Naive thymus-derived CD4-positive, alpha-beta T cell (primary cell): ENCODE measurements at regions not wholly inside any gene's neighbourhood (a gene's known extent, or its start where the extent isn't known, plus 50 kb on each side); places are given as distances from the start of the nearest gene placed in this dataset.
"Not testable (repeated sequence)": the region's sequence is repeated elsewhere in the genome, so short reads cannot be mapped to it uniquely, and the experiment has no call there.

ENCODE experiments used
- ATAC-seq: fragments of 150-1000 bp; cut with Tn5 transposase; 2 replicates; pipeline ENCODE4 v1.10.0; 2021; ENCODE audit warnings: mild to moderate bottlenecking, moderate library complexity
- CTCF ChIA-PET: fragments of 350-600 bp; sonication (Branson Sonifier 250); formaldehyde crosslinking; loops from one replicate; lab custom pipeline; 2021; ENCODE audit warnings: antibody characterized with exemption; lab: Charles Lee
- POLR2A ChIA-PET: fragments of 350-600 bp; sonication (Branson Sonifier 250); formaldehyde crosslinking; loops from one replicate; lab custom pipeline; 2021; ENCODE audit warnings: antibody characterized with exemption, inconsistent platforms; lab: Charles Lee
- DNase-seq, 9 donors: peaks; one replicate each; pipeline versions ENCODE4 v3.0.0 to v3.0.0-alpha.2; 2020 to 2022; ENCODE audit warnings: mixed read lengths in 1 of 9
- H3K27ac ChIP-seq: one replicate; pipeline ENCODE4 v1.7.0; 2013; ENCODE audit warnings: mild to moderate bottlenecking, low read depth, low read length, moderate library complexity
- H3K27me3 ChIP-seq, 2 donors: one replicate each; pipeline ENCODE4 v1.7.0; 2013; ENCODE audit warnings: low read length in 2 of 2, mild to moderate bottlenecking in 2 of 2, moderate library complexity in 2 of 2; ENCODE audit not compliant: control insufficient read depth in 2 of 2, insufficient read depth in 2 of 2
- H3K36me3 ChIP-seq, 3 experiments: 1 replicate in 2 of 3; 2 replicates in 1 of 3; pipeline ENCODE4 v1.7.0; 2013; ENCODE audit warnings: low read length in 3 of 3, mild to moderate bottlenecking in 3 of 3, moderate library complexity in 1 of 3; ENCODE audit not compliant: insufficient read depth in 3 of 3, control insufficient read depth in 2 of 3
- H3K4me1 ChIP-seq, 2 donors: one replicate each; pipeline ENCODE4 v1.7.0; 2013; ENCODE audit warnings: low read length in 2 of 2, mild to moderate bottlenecking in 2 of 2, moderate library complexity in 1 of 2; ENCODE audit not compliant: control insufficient read depth in 2 of 2, insufficient read depth in 2 of 2
- H3K4me3 ChIP-seq: 2 replicates; pipeline ENCODE4 v1.7.0; 2013; ENCODE audit warnings: mild to moderate bottlenecking, low read length
- H3K9me3 ChIP-seq, 3 experiments: 1 replicate in 2 of 3; 2 replicates in 1 of 3; pipeline ENCODE4 v1.7.0; 2013; ENCODE audit warnings: low read length in 3 of 3; ENCODE audit not compliant: control insufficient read depth in 2 of 3
- H3K27ac Mint-ChIP-seq, 9 donors: one replicate each; pipeline ENCODE4 v1.8.0; 2020 to 2022; ENCODE audit warnings: mixed read lengths in 9 of 9, mild to moderate bottlenecking in 8 of 9, moderate library complexity in 5 of 9, inconsistent platforms in 2 of 9
- H3K27me3 Mint-ChIP-seq, 5 donors: one replicate each; pipeline ENCODE4 v1.8.0; 2021 to 2022; ENCODE audit warnings: mixed read lengths in 5 of 5, mild to moderate bottlenecking in 1 of 5
- H3K36me3 Mint-ChIP-seq, 5 donors: one replicate each; pipeline ENCODE4 v1.8.0; 2020 to 2022; ENCODE audit warnings: mixed read lengths in 5 of 5, mild to moderate bottlenecking in 3 of 5, inconsistent platforms in 1 of 5
- H3K4me1 Mint-ChIP-seq, 7 donors: one replicate each; pipeline ENCODE4 v1.8.0; 2020 to 2022; ENCODE audit warnings: mixed read lengths in 7 of 7, mild to moderate bottlenecking in 3 of 7, inconsistent platforms in 1 of 7
- H3K4me3 Mint-ChIP-seq, 10 donors: one replicate each; pipeline ENCODE4 v1.8.0; 2020 to 2022; ENCODE audit warnings: mild to moderate bottlenecking in 10 of 10, mixed read lengths in 10 of 10, moderate library complexity in 6 of 10, inconsistent platforms in 2 of 10
- H3K9me3 Mint-ChIP-seq, 11 donors: one replicate each; pipeline ENCODE4 v1.8.0; 2020 to 2022; ENCODE audit warnings: mixed read lengths in 11 of 11, mild to moderate bottlenecking in 4 of 11, inconsistent platforms in 1 of 11, moderate library complexity in 1 of 11
- intact Hi-C, 2 donors: fragments of 100-400 bp; cut with micrococcal nuclease; formaldehyde crosslinking; loops; one replicate each; pipeline ENCODE4 v1.15.1; 2023

DNA sequence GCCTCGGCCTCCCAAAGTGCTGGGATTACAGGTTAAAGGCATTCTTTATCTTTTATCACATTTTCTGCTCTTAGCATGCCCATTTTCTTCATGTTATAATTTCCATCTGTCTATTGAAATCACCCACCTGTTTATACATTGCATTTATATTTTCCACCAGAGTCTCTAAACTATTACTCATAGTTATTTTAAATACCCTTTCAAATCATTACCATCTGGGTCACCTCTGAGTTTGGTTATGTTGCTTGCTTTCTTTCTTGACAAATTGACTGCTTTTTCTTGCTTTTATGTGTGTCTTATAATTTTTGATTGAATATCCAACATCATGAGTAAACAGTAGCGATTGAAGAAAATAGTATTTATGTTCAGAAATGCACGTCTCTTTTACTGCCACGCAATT, 71.4 kb downstream of the TMEM270 start:
- ChIA-PET CTCF (no interaction called here), POLR2A (no interaction called here)
- Histone ChIP-seq H3K4me1 (no peaks in the 10 kb centered on the region), H3K27ac (no peak overlapping the region), H3K27me3 (no peaks in the 10 kb centered on the region), H3K36me3 (no peaks in the 10 kb centered on the region), H3K9me3 (no peaks in the 10 kb centered on the region), H3K4me3 (no peak overlapping the region)
- H3K27me3 Mint-ChIP-seq, result peaks cover 0 to 20% (median under 1%) of the 10 kb centered on the region in 5 donors
- H3K36me3 Mint-ChIP-seq, result no peaks in the 10 kb centered on the region
- ATAC-seq (no peak), DNase-seq (no peak)
- peaks cover 0 to 14% (median 0%) of the 10 kb centered on the region in 7 donors for H3K4me1 Mint-ChIP-seq
- peaks cover 0 to 12% (median 2%) of the 10 kb centered on the region in 11 donors for H3K9me3 Mint-ChIP-seq
- H3K4me3 Mint-ChIP-seq, result no peak overlapping the region
- H3K27ac Mint-ChIP-seq, result no peak overlapping the region
- intact Hi-C loops, result no loop called here

DNA sequence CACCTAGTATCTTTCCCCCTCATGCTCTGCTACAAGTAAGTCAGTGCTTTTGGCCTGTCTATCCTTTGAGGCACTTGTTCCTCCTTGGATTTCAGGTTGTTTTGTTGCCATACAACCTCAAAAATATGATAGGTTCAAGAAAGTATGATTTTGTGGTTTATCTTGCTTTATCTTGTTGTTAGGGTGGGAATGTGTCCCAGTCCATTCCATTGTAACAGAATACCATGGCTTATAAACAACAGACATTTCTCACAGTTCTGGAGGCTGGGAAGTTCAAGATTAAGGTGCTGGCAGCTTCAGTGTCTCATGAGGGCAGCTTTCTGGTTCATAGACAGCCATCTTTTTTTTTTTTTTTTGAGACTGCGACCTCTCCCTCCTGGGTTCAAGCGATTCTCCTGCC, 72.1 kb downstream of the TMEM270 start:
- H3K27me3 Mint-ChIP-seq, result peaks cover 0 to 18% (median 0%) of the 10 kb centered on the region in 5 donors
- peaks cover 0 to 14% (median 0%) of the 10 kb centered on the region in 7 donors for H3K4me1 Mint-ChIP-seq
- CTCF ChIA-PET, result no interaction called here
- H3K27ac Mint-ChIP-seq, result no peak overlapping the region
- Histone ChIP-seq H3K4me1 (no peaks in the 10 kb centered on the region), H3K36me3 (no peaks in the 10 kb centered on the region), H3K4me3 (no peak overlapping the region), H3K9me3 (no peaks in the 10 kb centered on the region), H3K27me3 (no peaks in the 10 kb centered on the region), H3K27ac (no peak overlapping the region)
- no peak for DNase-seq
- H3K9me3 Mint-ChIP-seq, result peaks cover 0 to 12% (median 2%) of the 10 kb centered on the region in 11 donors
- ATAC-seq, result no peak
- POLR2A ChIA-PET, result no interaction called here
- intact Hi-C loops, result no loop called here
- no peak overlapping the region for H3K4me3 Mint-ChIP-seq
- no peaks in the 10 kb centered on the region for H3K36me3 Mint-ChIP-seq

DNA sequence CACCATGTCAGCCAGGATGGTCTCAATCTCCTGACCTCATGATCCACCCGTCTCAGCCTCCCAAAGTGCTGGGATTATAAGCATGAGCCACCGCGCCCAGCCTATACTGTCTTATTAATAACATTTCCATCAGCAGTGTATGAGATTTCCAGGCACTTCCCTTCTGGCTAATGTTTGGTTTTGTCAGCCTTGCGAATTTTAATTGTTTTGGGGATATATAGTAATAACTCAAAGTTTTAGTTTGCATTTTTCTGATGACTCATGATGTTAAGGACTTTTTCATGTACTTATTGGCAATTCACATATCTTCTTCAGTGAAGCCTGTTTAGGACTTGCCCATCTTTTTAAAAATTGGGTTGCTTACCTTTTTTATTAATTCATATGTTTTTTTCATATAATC, 76.0 kb downstream of the TMEM270 start:
- Mint-ChIP-seq H3K9me3 (peaks cover 6 to 39% (median 18%) of the 10 kb centered on the region in 11 donors), H3K4me1 (peaks cover 0 to 5% (median 0%) of the 10 kb centered on the region in 7 donors), H3K36me3 (peaks cover 0 to 9% (median 0%) of the 10 kb centered on the region in 5 donors), H3K4me3 (no peak overlapping the region), H3K27me3 (peaks cover 0 to 26% (median 7%) of the 10 kb centered on the region in 5 donors), H3K27ac (no peak overlapping the region)
- ChIA-PET POLR2A (no interaction called here), CTCF (no interaction called here)
- Histone ChIP-seq H3K9me3 (no peaks in the 10 kb centered on the region), H3K4me1 (no peaks in the 10 kb centered on the region), H3K4me3 (no peak overlapping the region), H3K36me3 (no peaks in the 10 kb centered on the region), H3K27ac (no peak overlapping the region), H3K27me3 (no peaks in the 10 kb centered on the region)
- ATAC-seq (no peak), DNase-seq (no peak)
- intact Hi-C loops, result no loop called here

DNA sequence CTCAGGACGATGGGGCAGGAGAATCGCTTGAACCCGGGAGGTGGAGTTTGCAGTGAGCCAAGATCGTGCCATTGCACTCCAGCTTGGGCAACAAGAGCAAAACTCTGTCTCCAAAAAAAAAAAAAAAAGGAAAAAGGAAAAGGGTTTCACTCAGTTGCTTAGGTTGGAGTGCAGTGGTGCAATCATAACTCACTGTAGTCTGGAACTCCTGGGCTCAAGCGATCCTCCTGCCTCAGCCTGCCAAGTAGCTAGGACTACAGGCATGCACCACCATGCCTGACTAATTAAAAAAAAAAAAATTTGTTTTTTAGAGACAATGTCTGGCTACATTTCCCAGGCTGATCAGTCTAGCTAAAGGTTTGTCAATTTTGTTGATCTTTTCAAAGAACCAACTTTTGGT, 76.7 kb downstream of the TMEM270 start:
- H3K4me1 Mint-ChIP-seq, H3K27ac ChIP-seq, H3K4me1 ChIP-seq, H3K36me3 ChIP-seq, H3K36me3 Mint-ChIP-seq, H3K4me3 ChIP-seq, H3K4me3 Mint-ChIP-seq, H3K27ac Mint-ChIP-seq, POLR2A ChIA-PET, ATAC-seq, H3K9me3 ChIP-seq, H3K27me3 ChIP-seq, CTCF ChIA-PET, intact Hi-C loops, DNase-seq: not testable (repeated sequence)
- Mint-ChIP-seq H3K9me3 (peaks cover 6 to 38% (median 19%) of the 10 kb centered on the region in 11 donors), H3K27me3 (peaks cover 0 to 28% (median 7%) of the 10 kb centered on the region in 5 donors)

- ChIA-PET POLR2A (no interaction called here), CTCF (no interaction called here)
- Histone ChIP-seq H3K27ac (no peak overlapping the region), H3K4me1 (no peaks in the 10 kb centered on the region), H3K36me3 (no peaks in the 10 kb centered on the region), H3K9me3 (no peaks in the 10 kb centered on the region), H3K4me3 (no peak overlapping the region), H3K27me3 (no peaks in the 10 kb centered on the region)
- DNase-seq (no peak), ATAC-seq (no peak)
- Mint-ChIP-seq H3K9me3 (peaks cover 6 to 40% (median 18%) of the 10 kb centered on the region in 11 donors), H3K36me3 (peaks cover 0 to 9% (median 0%) of the 10 kb centered on the region in 5 donors), H3K4me3 (no peak overlapping the region), H3K27ac (no peak overlapping the region), H3K27me3 (peaks cover 0 to 28% (median 7%) of the 10 kb centered on the region in 5 donors), H3K4me1 (peaks cover 0 to under 1% (median 0%) of the 10 kb centered on the region in 7 donors)
- intact Hi-C loops, result no loop called here
Observed at GRCh38 chr7:73939528-73939927, 78.6 kb downstream of the TMEM270 start.

DNA sequence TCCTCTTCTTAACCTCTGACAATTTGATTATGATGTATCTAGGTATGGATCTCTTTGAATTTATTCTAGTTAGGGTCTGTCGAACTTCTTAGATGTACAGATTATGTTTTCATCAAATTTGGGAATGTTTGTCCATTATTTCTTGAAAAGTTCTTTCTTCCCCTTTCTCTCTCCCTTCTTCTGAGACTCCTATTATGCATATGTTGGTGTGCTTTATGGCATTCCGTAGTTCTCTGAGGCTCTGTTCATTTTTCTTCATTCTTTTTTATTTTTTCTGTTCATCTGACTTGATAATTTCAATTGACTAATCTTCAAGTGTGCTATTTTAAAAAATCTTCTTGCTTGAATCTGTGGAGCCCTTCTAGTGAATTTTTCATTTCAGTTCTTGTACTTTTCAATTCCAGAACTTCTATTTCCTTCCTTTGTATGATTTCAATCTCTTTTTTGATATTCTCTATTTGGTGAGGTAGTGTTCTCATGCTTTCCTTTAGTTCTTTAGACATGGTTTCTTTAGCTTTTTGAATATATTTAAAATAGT, 79.8 kb downstream of the TMEM270 start:
- intact Hi-C loops, result no loop called here
- Mint-ChIP-seq H3K4me1 (no peaks in the 10 kb centered on the region), H3K27me3 (peaks cover 0 to 26% (median 10%) of the 10 kb centered on the region in 5 donors), H3K9me3 (peaks cover 6 to 53% (median 23%) of the 10 kb centered on the region in 11 donors), H3K36me3 (peaks cover 0 to 13% (median 0%) of the 10 kb centered on the region in 5 donors), H3K27ac (no peak overlapping the region), H3K4me3 (peak overlapping the region in 1 of 10 donors; percentile 39)
- Histone ChIP-seq H3K27me3 (no peaks in the 10 kb centered on the region), H3K4me3 (no peak overlapping the region), H3K9me3 (no peaks in the 10 kb centered on the region), H3K4me1 (no peaks in the 10 kb centered on the region), H3K27ac (no peak overlapping the region), H3K36me3 (no peaks in the 10 kb centered on the region)
- CTCF ChIA-PET, result no interaction called here
- POLR2A ChIA-PET, result no interaction called here
- ATAC-seq, result no peak
- DNase-seq, result no peak
